ENCODE measurements at regions not wholly inside any gene's neighbourhood (a gene's known extent, or its start where the extent isn't known, plus 50 kb on each side); places are given as distances from the start of the nearest gene placed in this dataset.

DNA sequence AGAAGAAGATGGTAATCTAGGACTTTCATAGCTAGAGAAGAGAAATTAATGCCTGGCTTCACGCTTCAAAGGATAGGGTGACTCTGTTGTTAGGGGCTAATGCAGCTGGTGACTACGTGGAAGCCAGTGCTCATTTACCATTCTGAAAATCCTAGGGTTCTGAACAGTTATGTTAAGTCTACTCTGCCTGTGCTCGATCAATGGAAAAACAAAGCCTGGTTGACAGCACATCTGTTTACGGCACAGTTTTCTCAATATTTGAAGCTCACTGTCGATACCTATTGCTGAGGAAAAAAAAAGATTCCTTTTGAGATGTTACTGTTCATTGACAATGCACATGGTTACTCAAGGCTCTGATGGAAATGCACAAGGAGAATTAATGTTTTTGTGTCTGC lies 182.6 kb upstream of the NUDT6 start:
- TF ChIP-seq, protein P1, sequence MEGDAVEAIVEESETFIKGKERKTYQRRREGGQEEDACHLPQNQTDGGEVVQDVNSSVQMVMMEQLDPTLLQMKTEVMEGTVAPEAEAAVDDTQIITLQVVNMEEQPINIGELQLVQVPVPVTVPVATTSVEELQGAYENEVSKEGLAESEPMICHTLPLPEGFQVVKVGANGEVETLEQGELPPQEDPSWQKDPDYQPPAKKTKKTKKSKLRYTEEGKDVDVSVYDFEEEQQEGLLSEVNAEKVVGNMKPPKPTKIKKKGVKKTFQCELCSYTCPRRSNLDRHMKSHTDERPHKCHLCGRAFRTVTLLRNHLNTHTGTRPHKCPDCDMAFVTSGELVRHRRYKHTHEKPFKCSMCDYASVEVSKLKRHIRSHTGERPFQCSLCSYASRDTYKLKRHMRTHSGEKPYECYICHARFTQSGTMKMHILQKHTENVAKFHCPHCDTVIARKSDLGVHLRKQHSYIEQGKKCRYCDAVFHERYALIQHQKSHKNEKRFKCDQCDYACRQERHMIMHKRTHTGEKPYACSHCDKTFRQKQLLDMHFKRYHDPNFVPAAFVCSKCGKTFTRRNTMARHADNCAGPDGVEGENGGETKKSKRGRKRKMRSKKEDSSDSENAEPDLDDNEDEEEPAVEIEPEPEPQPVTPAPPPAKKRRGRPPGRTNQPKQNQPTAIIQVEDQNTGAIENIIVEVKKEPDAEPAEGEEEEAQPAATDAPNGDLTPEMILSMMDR (IDR thresholded peaks at IDR 0.05), result no peak
- no peak for TF ChIP-seq POLR2A (IDR thresholded peaks at IDR 0.05)
